WTC11 (cell line): ENCODE measurements at regions not wholly inside any gene's neighbourhood (a gene's known extent, or its start where the extent isn't known, plus 50 kb on each side); places are given as distances from the start of the nearest gene placed in this dataset.

Experiments used
- ATAC-seq: fragments of 200-7000 bp; cut with Tn5 transposase; 2 replicates; pipeline ENCODE4 v1.10.0; 2021; ENCODE audit warnings: mild to moderate bottlenecking, moderate library complexity
- CTCF ChIA-PET: fragments of 300-600 bp; sonication (Branson Sonifier 250); formaldehyde crosslinking; loops from one replicate; lab custom pipeline; 2021; ENCODE audit warnings: antibody characterized with exemption; lab: Charles Lee
- POLR2A ChIA-PET: fragments of 350-600 bp; sonication (Branson Sonifier 250); formaldehyde crosslinking; loops from one replicate; lab custom pipeline; 2021; ENCODE audit warnings: antibody characterized with exemption; lab: Charles Lee
- DNase-seq: peaks from one replicate; pipeline ENCODE4 v3.0.0; 2021; ENCODE audit warnings: low spot score
- H3K27ac Mint-ChIP-seq: 2 replicates; pipeline ENCODE4 v1.8.0; 2021; ENCODE audit warnings: mixed read lengths
- H3K27me3 Mint-ChIP-seq: 2 replicates; pipeline ENCODE4 v1.8.0; 2021; ENCODE audit warnings: low read depth, mild to moderate bottlenecking, moderate library complexity, mixed read lengths
- H3K36me3 Mint-ChIP-seq: 2 replicates; pipeline ENCODE4 v1.8.0; 2021; ENCODE audit warnings: mixed read lengths
- H3K4me1 Mint-ChIP-seq: 2 replicates; pipeline ENCODE4 v1.8.0; 2022; ENCODE audit warnings: mixed read lengths
- H3K4me3 Mint-ChIP-seq: 2 replicates; pipeline ENCODE4 v1.8.0; 2021; ENCODE audit warnings: mild to moderate bottlenecking, moderate library complexity, mixed read lengths
- H3K9me3 Mint-ChIP-seq: 2 replicates; pipeline ENCODE4 v1.8.0; 2021; ENCODE audit warnings: mixed read lengths
- ESRRA ChIP-seq: sonication (generic); formaldehyde crosslinking; IDR thresholded peaks from 2 replicates; pipeline ENCODE4 v1.8.1; 2022; ENCODE audit warnings: mild to moderate bottlenecking, missing genetic modification reagents, borderline replicate concordance
- FOXK1 ChIP-seq: sonication (generic); formaldehyde crosslinking; IDR thresholded peaks from 2 replicates; pipeline ENCODE4 v1.8.0; 2022; ENCODE audit warnings: mild to moderate bottlenecking, moderate library complexity, missing genetic modification reagents
- NR2C2 ChIP-seq: sonication (generic); formaldehyde crosslinking; IDR thresholded peaks from 2 replicates; pipeline ENCODE4 v1.8.0; 2022; ENCODE audit warnings: mild to moderate bottlenecking, missing genetic modification reagents
- ZNF219 ChIP-seq: sonication (generic); formaldehyde crosslinking; IDR thresholded peaks from 2 replicates; pipeline ENCODE4 v1.8.0; 2023; ENCODE audit warnings: missing genetic modification reagents, mild to moderate bottlenecking, borderline replicate concordance
- TF ChIP-seq, protein P1 (sequence below): sonication (generic); formaldehyde crosslinking; IDR thresholded peaks from 2 replicates; pipeline ENCODE4 v1.8.1; 2023; ENCODE audit warnings: mild to moderate bottlenecking, missing genetic modification reagents, moderate library complexity
- TF ChIP-seq, protein P2 (sequence below): sonication (generic); formaldehyde crosslinking; IDR thresholded peaks from 2 replicates; pipeline ENCODE4 v1.8.0; 2022; ENCODE audit warnings: mild to moderate bottlenecking, missing genetic modification reagents
- TF ChIP-seq, protein P3 (sequence below): sonication (generic); formaldehyde crosslinking; IDR thresholded peaks from 2 replicates; pipeline ENCODE4 v1.8.1; 2023; ENCODE audit warnings: mild to moderate bottlenecking, missing genetic modification reagents, moderate library complexity
- TF ChIP-seq, protein P4 (sequence below): sonication (generic); formaldehyde crosslinking; conservative IDR thresholded peaks from 2 replicates; pipeline ENCODE4 v1.8.1; 2023; ENCODE audit warnings: mild to moderate bottlenecking, low read depth, missing genetic modification reagents, moderate library complexity
- TF ChIP-seq, protein P5 (sequence below): sonication (generic); formaldehyde crosslinking; IDR thresholded peaks from 2 replicates; pipeline ENCODE4 v1.8.1; 2023; ENCODE audit warnings: mild to moderate bottlenecking, missing genetic modification reagents, borderline replicate concordance
- TF ChIP-seq, protein P6 (sequence below): sonication (generic); formaldehyde crosslinking; IDR thresholded peaks from 2 replicates; pipeline ENCODE4 v1.8.1; 2023; ENCODE audit warnings: mild to moderate bottlenecking, missing genetic modification reagents
- TF ChIP-seq, protein P7 (sequence below): fragments of 200-600 bp; IDR thresholded peaks from 2 replicates; pipeline ENCODE4 v1.8.0; 2022; ENCODE audit warnings: antibody characterized with exemption

DNA sequence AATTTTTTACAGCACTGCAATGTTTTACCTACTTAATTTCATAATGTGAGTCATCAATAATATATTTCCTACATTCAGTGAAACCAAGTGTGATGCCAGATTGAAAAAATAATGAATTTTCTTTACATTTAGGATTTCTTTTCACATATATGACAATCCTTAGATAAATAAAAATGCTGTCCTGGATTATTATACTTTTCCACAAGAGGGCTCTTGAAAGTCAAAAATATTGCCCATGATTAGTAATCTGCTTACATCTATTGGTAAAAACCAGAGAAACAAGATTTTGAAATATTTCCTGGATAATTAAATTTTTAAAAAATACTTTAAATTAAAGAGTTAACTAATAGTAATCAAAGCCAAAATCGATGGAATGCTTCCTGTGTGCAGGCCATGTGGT is 86.8 kb upstream of the PLPPR4 start:
- DNase-seq (no peak), ATAC-seq (no peak)
- Mint-ChIP-seq H3K4me1 (peaks cover 2% of the 10 kb centered on the region; the same call in 1 of the 2 replicates), H3K9me3 (no peaks in the 10 kb centered on the region), H3K4me3 (no peak overlapping the region), H3K27me3 (no peaks in the 10 kb centered on the region), H3K36me3 (no peaks in the 10 kb centered on the region), H3K27ac (no peak overlapping the region)
- TF ChIP-seq, protein P1, sequence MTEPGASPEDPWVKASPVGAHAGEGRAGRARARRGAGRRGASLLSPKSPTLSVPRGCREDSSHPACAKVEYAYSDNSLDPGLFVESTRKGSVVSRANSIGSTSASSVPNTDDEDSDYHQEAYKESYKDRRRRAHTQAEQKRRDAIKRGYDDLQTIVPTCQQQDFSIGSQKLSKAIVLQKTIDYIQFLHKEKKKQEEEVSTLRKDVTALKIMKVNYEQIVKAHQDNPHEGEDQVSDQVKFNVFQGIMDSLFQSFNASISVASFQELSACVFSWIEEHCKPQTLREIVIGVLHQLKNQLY (CRISPR knock-in tag): no peak
- TF ChIP-seq, protein P2, sequence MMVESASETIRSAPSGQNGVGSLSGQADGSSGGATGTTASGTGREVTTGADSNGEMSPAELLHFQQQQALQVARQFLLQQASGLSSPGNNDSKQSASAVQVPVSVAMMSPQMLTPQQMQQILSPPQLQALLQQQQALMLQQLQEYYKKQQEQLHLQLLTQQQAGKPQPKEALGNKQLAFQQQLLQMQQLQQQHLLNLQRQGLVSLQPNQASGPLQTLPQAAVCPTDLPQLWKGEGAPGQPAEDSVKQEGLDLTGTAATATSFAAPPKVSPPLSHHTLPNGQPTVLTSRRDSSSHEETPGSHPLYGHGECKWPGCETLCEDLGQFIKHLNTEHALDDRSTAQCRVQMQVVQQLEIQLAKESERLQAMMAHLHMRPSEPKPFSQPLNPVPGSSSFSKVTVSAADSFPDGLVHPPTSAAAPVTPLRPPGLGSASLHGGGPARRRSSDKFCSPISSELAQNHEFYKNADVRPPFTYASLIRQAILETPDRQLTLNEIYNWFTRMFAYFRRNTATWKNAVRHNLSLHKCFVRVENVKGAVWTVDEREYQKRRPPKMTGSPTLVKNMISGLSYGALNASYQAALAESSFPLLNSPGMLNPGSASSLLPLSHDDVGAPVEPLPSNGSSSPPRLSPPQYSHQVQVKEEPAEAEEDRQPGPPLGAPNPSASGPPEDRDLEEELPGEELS: no peak
- TF ChIP-seq, protein P3, sequence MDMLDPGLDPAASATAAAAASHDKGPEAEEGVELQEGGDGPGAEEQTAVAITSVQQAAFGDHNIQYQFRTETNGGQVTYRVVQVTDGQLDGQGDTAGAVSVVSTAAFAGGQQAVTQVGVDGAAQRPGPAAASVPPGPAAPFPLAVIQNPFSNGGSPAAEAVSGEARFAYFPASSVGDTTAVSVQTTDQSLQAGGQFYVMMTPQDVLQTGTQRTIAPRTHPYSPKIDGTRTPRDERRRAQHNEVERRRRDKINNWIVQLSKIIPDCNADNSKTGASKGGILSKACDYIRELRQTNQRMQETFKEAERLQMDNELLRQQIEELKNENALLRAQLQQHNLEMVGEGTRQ: no peak
- TF ChIP-seq ESRRA (CRISPR knock-in tag) (no peak), ZNF219 (CRISPR knock-in tag) (no peak), FOXK1 (CRISPR knock-in tag) (no peak)
- TF ChIP-seq, protein P4, sequence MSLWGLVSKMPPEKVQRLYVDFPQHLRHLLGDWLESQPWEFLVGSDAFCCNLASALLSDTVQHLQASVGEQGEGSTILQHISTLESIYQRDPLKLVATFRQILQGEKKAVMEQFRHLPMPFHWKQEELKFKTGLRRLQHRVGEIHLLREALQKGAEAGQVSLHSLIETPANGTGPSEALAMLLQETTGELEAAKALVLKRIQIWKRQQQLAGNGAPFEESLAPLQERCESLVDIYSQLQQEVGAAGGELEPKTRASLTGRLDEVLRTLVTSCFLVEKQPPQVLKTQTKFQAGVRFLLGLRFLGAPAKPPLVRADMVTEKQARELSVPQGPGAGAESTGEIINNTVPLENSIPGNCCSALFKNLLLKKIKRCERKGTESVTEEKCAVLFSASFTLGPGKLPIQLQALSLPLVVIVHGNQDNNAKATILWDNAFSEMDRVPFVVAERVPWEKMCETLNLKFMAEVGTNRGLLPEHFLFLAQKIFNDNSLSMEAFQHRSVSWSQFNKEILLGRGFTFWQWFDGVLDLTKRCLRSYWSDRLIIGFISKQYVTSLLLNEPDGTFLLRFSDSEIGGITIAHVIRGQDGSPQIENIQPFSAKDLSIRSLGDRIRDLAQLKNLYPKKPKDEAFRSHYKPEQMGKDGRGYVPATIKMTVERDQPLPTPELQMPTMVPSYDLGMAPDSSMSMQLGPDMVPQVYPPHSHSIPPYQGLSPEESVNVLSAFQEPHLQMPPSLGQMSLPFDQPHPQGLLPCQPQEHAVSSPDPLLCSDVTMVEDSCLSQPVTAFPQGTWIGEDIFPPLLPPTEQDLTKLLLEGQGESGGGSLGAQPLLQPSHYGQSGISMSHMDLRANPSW (CRISPR knock-in tag): no peak
- TF ChIP-seq, protein P5, sequence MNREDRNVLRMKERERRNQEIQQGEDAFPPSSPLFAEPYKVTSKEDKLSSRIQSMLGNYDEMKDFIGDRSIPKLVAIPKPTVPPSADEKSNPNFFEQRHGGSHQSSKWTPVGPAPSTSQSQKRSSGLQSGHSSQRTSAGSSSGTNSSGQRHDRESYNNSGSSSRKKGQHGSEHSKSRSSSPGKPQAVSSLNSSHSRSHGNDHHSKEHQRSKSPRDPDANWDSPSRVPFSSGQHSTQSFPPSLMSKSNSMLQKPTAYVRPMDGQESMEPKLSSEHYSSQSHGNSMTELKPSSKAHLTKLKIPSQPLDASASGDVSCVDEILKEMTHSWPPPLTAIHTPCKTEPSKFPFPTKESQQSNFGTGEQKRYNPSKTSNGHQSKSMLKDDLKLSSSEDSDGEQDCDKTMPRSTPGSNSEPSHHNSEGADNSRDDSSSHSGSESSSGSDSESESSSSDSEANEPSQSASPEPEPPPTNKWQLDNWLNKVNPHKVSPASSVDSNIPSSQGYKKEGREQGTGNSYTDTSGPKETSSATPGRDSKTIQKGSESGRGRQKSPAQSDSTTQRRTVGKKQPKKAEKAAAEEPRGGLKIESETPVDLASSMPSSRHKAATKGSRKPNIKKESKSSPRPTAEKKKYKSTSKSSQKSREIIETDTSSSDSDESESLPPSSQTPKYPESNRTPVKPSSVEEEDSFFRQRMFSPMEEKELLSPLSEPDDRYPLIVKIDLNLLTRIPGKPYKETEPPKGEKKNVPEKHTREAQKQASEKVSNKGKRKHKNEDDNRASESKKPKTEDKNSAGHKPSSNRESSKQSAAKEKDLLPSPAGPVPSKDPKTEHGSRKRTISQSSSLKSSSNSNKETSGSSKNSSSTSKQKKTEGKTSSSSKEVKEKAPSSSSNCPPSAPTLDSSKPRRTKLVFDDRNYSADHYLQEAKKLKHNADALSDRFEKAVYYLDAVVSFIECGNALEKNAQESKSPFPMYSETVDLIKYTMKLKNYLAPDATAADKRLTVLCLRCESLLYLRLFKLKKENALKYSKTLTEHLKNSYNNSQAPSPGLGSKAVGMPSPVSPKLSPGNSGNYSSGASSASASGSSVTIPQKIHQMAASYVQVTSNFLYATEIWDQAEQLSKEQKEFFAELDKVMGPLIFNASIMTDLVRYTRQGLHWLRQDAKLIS (CRISPR knock-in tag): no peak
- POLR2A ChIA-PET: no interaction called here
- CTCF ChIA-PET: no interaction called here

DNA sequence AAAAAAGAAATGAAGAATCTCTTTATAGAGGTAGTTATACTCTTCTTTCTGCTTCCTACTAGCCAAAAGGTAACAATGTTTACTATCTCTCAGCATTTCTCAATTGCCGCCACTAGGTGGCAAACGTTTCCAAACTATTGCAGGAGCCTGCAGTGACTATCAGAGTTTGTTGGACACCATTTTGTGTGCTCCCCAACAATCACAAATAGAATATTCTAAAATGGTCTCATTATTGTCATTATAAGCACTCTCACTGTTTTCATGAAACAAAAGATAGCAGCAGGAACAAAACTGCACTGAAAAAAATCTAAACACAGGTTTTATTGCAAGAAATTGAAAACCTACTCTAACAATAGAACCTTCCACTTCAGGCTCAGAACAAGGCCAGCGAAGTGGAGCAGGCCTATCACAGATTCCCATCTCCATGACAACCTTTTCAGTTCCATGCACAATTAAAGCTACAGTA is 83.9 kb upstream of the PLPPR4 start:
- Mint-ChIP-seq H3K4me1 (peaks cover 2% of the 10 kb centered on the region; the same call in 1 of the 2 replicates), H3K9me3 (no peaks in the 10 kb centered on the region), H3K27me3 (no peaks in the 10 kb centered on the region)
- peak; percentile 77 for DNase-seq
- CTCF ChIA-PET: interaction anchor here (0.6 to 1.0 kb wide), 6 partner anchors 72 to 473 kb away, joined by 3 to 7 read pairs (median 3); no protein-coding TSS in a partner anchor
- peak; percentile 91 for ATAC-seq
- TF ChIP-seq, protein P6, sequence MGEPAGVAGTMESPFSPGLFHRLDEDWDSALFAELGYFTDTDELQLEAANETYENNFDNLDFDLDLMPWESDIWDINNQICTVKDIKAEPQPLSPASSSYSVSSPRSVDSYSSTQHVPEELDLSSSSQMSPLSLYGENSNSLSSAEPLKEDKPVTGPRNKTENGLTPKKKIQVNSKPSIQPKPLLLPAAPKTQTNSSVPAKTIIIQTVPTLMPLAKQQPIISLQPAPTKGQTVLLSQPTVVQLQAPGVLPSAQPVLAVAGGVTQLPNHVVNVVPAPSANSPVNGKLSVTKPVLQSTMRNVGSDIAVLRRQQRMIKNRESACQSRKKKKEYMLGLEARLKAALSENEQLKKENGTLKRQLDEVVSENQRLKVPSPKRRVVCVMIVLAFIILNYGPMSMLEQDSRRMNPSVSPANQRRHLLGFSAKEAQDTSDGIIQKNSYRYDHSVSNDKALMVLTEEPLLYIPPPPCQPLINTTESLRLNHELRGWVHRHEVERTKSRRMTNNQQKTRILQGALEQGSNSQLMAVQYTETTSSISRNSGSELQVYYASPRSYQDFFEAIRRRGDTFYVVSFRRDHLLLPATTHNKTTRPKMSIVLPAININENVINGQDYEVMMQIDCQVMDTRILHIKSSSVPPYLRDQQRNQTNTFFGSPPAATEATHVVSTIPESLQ (CRISPR knock-in tag): no peak
- TF ChIP-seq, protein P7, sequence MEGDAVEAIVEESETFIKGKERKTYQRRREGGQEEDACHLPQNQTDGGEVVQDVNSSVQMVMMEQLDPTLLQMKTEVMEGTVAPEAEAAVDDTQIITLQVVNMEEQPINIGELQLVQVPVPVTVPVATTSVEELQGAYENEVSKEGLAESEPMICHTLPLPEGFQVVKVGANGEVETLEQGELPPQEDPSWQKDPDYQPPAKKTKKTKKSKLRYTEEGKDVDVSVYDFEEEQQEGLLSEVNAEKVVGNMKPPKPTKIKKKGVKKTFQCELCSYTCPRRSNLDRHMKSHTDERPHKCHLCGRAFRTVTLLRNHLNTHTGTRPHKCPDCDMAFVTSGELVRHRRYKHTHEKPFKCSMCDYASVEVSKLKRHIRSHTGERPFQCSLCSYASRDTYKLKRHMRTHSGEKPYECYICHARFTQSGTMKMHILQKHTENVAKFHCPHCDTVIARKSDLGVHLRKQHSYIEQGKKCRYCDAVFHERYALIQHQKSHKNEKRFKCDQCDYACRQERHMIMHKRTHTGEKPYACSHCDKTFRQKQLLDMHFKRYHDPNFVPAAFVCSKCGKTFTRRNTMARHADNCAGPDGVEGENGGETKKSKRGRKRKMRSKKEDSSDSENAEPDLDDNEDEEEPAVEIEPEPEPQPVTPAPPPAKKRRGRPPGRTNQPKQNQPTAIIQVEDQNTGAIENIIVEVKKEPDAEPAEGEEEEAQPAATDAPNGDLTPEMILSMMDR: peak; percentile 78
- no peak for TF ChIP-seq NR2C2 (CRISPR knock-in tag)
- TF ChIP-seq, all 79 proteins: peak for 1
- H3K4me3 Mint-ChIP-seq: no peak overlapping the region
- H3K36me3 Mint-ChIP-seq: no peaks in the 10 kb centered on the region
- POLR2A ChIA-PET: no interaction called here
- H3K27ac Mint-ChIP-seq: no peak overlapping the region; the same call in 1 of the 2 replicates
